GM19035 (cell line): ENCODE measurements at regions not wholly inside any gene's neighbourhood (a gene's known extent, or its start where the extent isn't known, plus 50 kb on each side); places are given as distances from the start of the nearest gene placed in this dataset.
"Not testable (repeated sequence)": the region's sequence is repeated elsewhere in the genome, so short reads cannot be mapped to it uniquely, and the experiment has no call there.

Source experiments
- ATAC-seq: cut with Tn5 transposase; IDR thresholded peaks from one replicate; pipeline ENCODE4 v1.9.1; 2021; ENCODE audit not compliant: unreplicated experiment

DNA sequence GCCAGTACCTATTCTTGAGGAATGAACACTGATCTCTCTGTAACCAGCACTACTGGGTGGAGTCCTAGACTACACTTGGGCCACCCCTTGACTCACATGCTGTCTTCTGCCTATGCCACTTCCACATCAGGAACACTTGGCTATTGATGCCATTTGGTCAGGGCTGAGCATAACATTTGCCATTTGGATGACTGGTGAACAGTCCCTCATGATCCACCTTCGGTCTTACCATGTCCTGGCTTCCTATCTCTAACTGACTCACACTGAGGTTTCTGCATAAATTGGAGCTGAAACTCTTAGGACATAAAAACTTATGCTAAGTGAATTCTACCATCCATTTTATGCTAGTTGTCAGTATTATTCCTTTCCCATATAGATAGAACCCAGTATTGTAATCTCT lies 91.7 kb upstream of the PELI2 start:
- ATAC-seq = no peak

DNA sequence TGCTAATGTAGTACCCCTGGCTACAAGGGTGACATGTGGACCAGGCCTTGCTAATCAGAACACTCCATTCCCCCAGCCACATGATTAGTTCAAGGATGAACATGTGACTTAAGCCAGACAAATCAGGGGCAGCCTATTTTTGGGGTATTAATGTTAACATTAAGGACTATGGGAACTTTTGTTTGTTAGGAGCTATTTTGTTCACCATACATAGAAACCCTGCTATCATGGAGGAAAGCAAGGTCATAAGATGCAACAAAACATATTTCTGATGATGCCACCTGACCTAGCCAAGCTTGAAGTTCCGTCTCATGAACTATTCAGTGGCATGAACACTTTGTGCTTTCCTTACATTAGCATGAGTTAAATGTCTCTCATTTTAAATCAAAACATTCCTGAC lies 90.8 kb upstream of the PELI2 start:
- no peak for ATAC-seq

DNA sequence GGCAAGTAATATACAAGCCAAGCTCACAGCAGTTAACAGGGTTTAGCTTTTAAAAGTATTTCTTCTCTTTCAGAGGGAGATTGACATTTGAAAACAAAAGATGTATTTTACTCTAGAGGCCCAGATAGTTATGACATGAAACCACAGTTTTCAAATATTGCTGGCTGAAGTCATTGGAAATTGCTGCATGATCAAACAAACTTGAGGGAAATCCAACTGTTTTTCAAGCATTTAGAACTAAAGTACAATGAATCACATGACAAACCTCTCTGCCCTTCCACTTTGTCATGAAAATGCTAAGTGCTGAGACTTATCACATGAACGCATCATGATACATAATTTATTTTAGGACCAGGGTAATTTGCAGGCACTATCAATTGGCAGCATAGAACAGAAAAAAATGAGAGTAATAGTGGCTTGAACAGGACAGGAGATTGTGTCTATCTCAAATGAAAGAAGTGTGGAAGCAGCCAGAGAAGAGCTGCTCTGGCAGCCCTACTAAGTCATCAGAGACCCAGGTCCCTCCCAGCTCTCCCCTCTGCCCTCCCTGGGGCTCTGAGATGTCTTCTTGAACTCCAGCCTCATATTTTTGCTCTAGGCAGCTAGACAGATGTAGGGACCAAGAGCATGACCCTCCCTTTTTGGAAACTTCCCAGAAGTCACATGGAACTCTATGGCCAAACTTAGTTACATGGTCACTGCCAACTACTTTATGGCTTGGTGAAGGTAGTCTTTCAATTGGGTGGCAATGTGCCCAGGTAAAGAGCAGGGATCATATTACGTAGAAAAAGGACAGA lies 90.1 kb upstream of the PELI2 start:
- no peak for ATAC-seq

DNA sequence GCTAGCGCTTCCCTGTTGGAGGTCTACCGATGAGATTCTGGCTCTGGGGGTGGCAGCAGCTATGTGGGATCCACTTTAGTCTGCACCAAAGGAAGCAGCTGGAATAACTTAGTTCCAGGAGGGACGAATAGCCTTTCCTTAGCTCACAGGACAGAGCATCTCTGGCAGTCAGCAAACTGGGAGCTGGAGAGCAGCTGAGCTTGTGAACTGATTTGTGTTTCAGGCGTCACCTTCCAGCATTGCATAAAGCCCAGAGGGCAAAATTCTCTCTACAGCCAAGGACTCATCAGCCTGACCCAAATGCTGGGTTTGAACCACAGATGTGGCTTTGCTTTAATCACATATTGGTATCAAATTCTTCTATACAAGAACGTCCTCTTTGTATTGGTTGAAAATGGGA lies 81.9 kb upstream of the PELI2 start:
- no peak for ATAC-seq

DNA sequence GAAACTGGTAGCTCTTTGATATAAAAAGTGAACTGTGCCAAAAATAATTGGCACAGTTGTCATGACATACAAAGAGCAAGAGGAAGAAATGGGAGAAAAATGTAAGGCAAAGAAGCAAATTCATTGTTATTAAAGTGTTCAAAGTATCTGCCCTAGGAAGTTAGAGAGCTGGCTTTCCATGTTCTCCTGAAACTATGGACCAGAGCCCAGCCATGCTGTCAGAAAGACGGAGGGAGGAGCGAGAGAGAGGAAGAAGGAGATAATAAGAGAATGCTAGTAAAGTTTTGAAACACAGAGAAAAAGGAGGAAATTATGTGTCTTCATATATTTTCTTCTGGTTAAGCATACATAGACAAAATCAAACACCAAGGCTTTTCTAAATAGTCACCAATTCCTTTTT lies 78.1 kb upstream of the PELI2 start:
- no peak for ATAC-seq

DNA sequence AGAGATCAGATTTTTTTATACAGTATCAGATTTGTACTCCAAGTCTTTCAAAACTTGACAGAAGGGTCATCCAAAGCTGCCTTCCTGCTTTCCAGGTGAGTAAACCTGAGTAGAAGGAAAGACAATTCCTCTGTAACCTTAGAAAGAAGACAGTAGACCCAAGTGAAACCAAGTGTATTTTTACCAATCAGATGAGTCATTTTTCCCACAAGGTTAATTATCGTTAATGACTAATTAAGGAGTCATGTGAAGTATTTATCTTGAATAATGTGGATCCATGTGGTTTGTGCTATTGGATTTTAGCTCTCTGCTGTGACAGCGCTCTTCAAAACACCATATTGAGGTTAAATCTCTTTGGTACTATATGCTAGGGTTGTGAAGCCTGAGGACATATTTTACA lies 74.0 kb upstream of the PELI2 start:
- no peak for ATAC-seq

DNA sequence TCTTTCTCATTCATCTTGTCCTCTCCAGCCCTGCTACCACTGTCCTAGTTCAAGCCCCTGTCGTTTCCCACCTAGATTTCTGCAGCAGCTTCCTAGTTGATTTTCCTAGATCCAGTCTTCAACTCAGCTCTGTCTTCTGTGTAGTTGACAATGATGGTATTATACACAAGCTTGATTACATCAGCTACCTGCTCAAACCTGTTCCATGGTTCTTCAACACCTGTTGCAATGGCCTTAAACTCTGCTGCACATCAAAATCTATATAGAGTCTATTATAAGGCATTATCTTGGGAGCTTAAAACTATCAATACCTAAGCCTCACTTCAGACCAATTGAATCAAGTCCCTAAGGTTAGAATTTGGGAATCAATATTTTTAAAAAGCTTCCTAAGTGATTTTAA lies 71.7 kb upstream of the PELI2 start:
- no peak for ATAC-seq

DNA sequence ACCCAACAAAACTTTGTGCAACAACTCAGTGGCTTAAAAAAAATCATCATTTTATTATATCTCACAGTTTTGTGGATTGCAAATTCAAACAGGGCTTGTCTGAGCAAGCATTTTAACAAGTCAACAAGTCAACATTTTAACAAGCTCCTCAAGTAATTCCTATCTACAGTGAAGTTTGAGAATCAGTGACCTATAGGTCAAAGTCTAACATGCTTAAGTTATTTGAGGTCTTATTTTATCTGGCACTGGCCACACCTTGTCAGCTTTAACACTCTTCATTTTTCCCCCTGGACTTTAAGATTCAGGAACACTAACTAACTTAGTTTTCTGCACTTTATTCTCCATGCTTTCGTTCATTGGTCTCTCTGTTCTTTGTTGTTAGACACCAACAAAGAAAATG lies 71.2 kb upstream of the PELI2 start:
- ATAC-seq = no peak

DNA sequence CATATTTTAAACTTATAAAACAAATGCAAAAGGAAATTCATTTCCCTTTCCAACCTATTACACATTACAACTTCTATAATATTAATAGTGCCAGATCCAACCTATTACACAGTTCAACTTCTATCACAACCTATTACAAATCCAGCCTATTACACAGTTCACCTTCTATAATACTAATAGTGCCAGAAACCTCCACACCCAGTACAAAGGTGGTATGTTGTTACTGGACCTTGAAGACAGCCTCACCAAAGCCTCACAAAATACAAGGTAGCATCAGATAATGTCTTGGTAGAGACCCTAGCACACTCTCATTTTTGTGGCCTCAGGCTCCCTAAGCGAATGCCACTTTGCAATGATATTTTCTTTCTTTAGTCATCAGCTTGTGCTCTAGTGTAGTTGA lies 68.7 kb upstream of the PELI2 start:
- no peak for ATAC-seq

DNA sequence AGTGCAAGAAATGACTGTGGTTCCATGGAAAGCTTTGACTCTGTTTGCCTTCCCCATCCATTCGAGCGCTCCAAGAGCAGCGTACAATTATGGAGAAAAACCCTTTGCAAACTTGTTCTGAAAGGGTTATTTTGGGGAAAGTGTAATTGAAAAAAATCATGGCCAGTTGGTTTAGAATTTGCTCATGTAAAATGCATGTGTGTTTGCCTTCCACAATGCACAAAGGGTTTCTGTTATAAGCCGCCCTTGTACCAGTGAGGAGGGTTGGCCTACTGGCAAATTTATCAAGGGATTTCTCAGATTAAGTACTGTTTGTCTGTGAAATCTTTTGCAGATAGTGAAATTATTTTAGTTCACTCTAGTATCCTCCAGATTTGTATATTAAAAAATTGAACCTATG lies 62.7 kb upstream of the PELI2 start:
- ATAC-seq = no peak

DNA sequence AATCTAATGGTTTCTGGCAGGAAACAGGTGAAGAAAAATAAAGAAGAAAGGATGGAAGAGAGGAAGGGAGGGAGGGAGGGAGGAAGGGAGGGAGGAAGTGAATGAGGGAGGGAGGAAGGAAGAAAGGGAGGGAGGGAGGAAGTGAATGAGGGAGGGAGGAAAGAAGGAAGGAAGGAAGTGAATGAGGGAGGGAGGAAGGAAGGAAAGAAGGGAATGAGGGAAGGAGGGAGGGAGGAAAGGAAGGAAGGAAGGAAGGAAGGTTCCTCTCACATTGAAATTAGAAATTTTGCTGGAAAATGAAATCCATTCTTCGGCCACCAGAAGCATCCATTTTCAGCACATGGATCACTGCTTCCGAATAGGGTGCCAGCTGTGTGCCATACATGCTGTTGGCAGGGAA lies 62.2 kb upstream of the PELI2 start:
- no peak for ATAC-seq

DNA sequence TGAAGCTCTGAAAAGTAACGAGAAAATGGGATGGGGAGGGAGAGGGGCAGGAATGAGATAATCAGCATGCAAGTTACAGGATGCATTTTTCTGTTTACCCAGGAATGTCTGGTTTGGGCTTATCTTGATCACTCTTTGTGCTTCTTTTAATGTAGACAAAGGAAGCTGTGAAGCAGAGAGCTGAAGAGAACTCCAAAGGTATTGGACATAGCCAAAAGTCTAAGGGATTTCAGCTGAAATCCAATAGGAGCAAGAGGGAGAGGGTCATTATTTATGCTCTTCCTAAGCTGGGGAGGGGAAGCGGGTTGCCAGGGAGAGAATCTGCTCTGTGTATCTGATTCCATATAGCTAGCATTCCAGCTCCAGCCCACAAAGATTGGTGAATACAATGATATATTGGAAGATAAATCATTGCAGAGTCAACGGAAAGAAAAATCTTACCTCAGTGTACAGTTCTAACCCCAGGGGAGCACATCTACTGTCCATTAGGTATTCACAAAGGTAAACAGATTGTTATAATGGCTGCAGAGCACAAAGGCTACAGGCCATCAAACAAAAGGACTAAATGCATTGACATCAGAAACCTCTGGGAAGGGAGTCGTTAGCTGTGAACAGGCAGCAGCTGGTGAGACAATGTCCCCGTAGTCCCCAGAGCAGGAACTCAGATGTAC lies 61.0 kb upstream of the PELI2 start:
- ATAC-seq = no peak

DNA sequence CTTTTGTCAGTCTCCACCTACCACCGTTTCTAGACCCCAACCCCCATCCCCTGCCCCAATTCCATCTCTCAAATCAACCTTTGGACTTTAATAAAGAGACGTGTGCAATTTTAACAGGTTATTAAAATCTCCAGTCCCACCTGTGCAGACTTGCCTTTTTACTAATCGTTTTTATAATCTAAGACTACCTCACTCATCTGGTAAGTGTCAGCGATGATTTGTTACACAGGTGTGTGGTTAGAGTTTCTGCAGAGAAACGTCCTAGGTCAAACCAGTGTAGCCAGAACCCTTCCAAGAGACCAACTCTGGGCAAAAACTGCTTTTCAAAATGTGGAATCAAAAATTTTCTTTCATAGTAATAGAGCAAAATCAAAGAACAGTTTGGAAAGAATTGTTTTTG lies 60.4 kb upstream of the PELI2 start:
- no peak for ATAC-seq

DNA sequence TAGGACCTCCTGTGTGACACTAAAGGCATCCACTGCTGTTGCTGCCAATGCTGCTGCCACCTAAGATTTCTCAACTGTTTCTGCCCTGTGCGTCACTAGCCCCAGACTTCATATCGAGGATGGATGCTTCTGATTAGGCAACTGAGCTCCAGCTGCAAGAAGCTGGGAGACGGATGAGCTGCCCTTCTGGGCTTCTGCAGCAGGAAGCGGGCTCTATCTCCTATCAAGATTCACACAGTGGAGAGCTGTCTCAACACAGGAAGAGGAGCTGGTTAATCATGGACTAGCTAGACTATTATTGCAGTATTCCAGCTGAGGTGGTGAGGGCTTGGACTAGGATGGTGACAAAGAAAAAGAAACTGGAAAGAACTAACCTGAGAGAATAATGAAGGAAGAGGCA lies 59.2 kb upstream of the PELI2 start:
- ATAC-seq = no peak

DNA sequence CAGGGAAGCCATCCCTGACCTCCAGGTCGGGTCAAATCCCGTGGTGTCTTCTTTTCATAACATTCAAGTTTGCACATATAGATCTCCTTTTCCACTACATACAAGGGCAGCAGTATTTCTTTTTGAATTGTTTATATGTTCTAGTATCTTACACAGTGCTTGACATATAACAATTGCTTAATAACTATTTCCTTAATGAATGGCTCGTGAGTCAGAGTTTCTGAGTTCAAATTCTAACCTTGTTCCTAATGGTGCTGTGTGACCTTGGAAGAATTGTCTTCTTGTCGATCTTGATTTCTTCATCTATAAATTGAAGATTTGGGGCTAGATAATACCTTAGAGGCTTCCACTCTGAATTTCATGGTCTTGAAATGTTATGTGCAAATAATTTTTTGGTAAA lies 57.2 kb upstream of the PELI2 start:
- ATAC-seq = no peak

DNA sequence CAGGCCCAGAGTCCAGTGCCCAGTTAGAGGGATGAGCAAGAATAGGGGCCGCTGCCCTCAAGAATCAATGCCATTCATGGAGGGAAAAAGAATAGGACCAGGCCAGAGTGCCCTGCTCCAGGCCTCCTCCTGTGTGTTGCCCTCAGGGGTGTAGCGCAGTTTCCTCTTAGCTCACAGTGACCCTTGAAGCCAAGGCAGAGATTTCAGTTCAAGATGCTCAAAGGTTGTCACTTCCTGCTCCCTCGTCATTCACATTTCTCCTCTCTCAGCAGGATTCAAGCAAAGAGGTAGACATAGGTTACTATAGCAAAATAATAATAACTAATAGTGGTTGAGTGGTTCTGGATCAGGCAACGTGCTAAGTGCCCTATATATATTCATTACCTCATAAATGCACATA lies 55.1 kb upstream of the PELI2 start:
- no peak for ATAC-seq

DNA sequence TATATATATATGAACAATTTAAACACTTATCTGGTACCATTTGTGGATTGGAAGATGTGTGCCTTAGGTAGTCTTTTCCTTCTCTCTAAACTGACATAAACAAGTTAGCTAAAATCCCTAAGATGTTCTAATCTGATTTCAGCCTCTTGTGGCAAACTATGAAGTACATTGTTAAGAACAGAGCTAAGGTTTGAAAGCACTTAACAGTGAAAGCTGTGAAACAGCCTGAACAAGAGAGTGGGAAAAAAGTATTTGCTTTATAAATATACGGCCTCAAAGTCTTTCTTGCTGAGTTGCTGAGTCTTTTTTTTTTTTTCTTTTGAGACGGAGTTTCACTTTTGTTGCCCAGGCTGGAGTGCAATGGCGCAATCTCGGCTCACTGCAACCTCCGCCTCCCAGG lies 53.7 kb upstream of the PELI2 start:
- no peak for ATAC-seq

DNA sequence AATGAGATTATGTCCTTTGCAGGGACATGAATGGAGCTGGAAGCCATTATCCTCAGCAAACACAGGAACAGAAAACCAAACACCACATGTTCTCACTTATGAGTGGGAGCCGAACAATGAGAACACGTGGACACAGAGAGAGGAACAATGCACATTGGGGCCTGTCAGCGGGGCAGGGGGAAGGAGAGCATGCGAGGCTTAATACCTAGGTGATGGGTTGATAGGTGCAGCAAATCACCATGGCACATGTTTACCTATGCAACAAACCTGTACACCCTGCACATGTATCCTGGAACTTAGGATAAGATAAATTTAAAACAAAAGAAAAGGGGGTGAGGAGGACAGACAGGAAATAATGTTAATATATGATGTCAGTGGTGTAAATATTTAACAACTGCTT lies 53.0 kb upstream of the PELI2 start:
- ATAC-seq = not testable (repeated sequence)

DNA sequence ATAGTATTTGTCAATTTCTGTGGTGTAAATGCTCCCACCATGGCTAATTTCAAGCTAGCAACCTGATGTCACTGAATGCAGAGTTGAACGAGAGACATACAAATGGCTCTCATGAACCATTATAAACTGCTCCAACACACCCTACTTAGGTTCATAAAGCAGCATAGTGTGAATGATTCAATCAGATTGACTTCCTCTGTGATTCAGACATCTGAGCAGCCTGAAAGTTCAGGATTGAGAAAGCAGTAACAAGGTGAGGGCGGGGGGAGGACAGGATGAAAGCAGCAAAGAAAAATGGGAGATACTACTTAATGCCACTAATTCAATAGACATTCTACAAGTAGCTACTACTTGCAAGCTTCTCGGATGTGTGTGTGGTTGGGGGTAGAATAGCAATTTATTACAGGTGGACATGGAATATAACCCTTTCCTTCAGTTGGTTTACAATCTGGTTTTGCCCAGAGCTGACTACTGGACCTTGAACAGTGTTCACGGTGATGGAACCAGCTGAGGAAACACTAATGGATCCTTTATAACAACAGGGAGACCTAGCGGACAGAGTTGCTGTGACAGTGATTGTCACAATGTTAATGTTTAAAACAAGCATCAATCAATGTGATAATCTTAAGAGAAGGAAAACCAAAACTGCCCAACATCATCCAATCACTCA lies 52.5 kb upstream of the PELI2 start:
- no peak for ATAC-seq
